ENCODE measurements at regions not wholly inside any gene's neighbourhood (a gene's known extent, or its start where the extent isn't known, plus 50 kb on each side); places are given as distances from the start of the nearest gene placed in this dataset.

- no peak for DNase-seq
These were observed 150.9 kb downstream of the C9orf50 start for GRCh38 chr9:129469988-129470316.

GRCh38 chr9:129469188-129469987, 151.5 kb downstream of the C9orf50 start:
- DNase-seq = no peak

GRCh38 chr9:129467739-129468666, 152.9 kb downstream of the C9orf50 start:
- DNase-seq = no peak

- no peak for DNase-seq
These were observed 153.8 kb downstream of the C9orf50 start for GRCh38 chr9:129467004-129467588.

GRCh38 chr9:129465834-129466535, 154.9 kb downstream of the C9orf50 start:
- no peak for DNase-seq

GRCh38 chr9:129464972-129465833, 155.7 kb downstream of the C9orf50 start:
- no peak for DNase-seq

- no peak for DNase-seq
These were observed 156.9 kb downstream of the C9orf50 start for GRCh38 chr9:129463994-129464393.

GRCh38 chr9:129463477-129463876, 157.4 kb downstream of the C9orf50 start:
- no peak for DNase-seq

GRCh38 chr9:129462360-129462759, 158.5 kb downstream of the C9orf50 start:
- no peak for DNase-seq

GRCh38 chr9:129460323-129461261, 160.3 kb downstream of the C9orf50 start:
- DNase-seq = peak; percentile 98

- DNase-seq = peak; percentile 69
These were observed 161.2 kb downstream of the C9orf50 start for GRCh38 chr9:129459547-129460322.

- peak; percentile 69 for DNase-seq
These were observed 162.0 kb downstream of the C9orf50 start for GRCh38 chr9:129458663-129459546.

- DNase-seq = peak; percentile 91
These were observed 162.7 kb downstream of the C9orf50 start for GRCh38 chr9:129458155-129458661.

GRCh38 chr9:129457325-129457779, 163.5 kb downstream of the C9orf50 start:
- DNase-seq = no peak

GRCh38 chr9:129456549-129457324, 164.2 kb downstream of the C9orf50 start:
- no peak for DNase-seq

GRCh38 chr9:129455151-129455995, 165.5 kb downstream of the C9orf50 start:
- DNase-seq = no peak

All from DMS79 (cell line).